Hepatocyte (in vitro differentiated cells): ENCODE measurements at regions not wholly inside any gene's neighbourhood (a gene's known extent, or its start where the extent isn't known, plus 50 kb on each side); places are given as distances from the start of the nearest gene placed in this dataset.

Experiments
- CTCF ChIP-seq: fragments of 200-600 bp; sonication (generic); IDR thresholded peaks from 2 replicates; pipeline ENCODE4 v1.5.1; 2016; ENCODE audit warnings: antibody characterized with exemption, mild to moderate bottlenecking; ENCODE audit not compliant: poor library complexity
- EZH2 ChIP-seq: fragments of 200-600 bp; sonication (generic); IDR thresholded peaks from 2 replicates; pipeline ENCODE4 v1.6.1; 2016; ENCODE audit warnings: antibody characterized with exemption, mild to moderate bottlenecking, borderline replicate concordance
- EZH2phosphoT487 ChIP-seq: fragments of 200-600 bp; sonication (generic); IDR thresholded peaks from one replicate; pipeline ENCODE4 v1.6.1; 2018; ENCODE audit warnings: antibody characterized with exemption, mild to moderate bottlenecking, low read depth, moderate library complexity; ENCODE audit not compliant: unreplicated experiment, severe bottlenecking

GRCh38 chr4:113824396-113824795, 62.9 kb upstream of the CAMK2D start:
- TF ChIP-seq CTCF (no peak), EZH2 (no peak), EZH2phosphoT487 (no peak)
